SK-N-SH treated with all-trans-retinoic acid at 6 μM for 48 hours (cell line): ENCODE measurements at regions not wholly inside any gene's neighbourhood (a gene's known extent, or its start where the extent isn't known, plus 50 kb on each side); places are given as distances from the start of the nearest gene placed in this dataset.
"Not testable (repeated sequence)": the region's sequence is repeated elsewhere in the genome, so short reads cannot be mapped to it uniquely, and the experiment has no call there.

Experiments used
- ATAC-seq: fragments of 200-7000 bp; cut with Tn5 transposase; 3 replicates; pipeline ENCODE4 v1.9.1; 2020; ENCODE audit warnings: mild to moderate bottlenecking, moderate library complexity
- BACH2 ChIP-seq: fragments of 250-450 bp; sonication (Bioruptor Pico); IDR thresholded peaks from 2 replicates; pipeline ENCODE4 v1.9.0; 2021; ENCODE audit warnings: mild to moderate bottlenecking, borderline replicate concordance
- CREB5 ChIP-seq: fragments of 250-450 bp; sonication (Bioruptor Pico); IDR thresholded peaks from 2 replicates; pipeline ENCODE4 v1.5.1; 2020; ENCODE audit warnings: low read depth, mild to moderate bottlenecking, moderate library complexity
- CSDC2 ChIP-seq: fragments of 250-450 bp; sonication (Bioruptor Pico); IDR thresholded peaks from 2 replicates; pipeline ENCODE4 v1.5.0; 2020; ENCODE audit warnings: mild to moderate bottlenecking, moderate library complexity
- CSRNP3 ChIP-seq: fragments of 250-450 bp; sonication (Bioruptor Pico); IDR thresholded peaks from 2 replicates; pipeline ENCODE4 v1.5.1; 2021; ENCODE audit warnings: mild to moderate bottlenecking, moderate library complexity
- ESRRG ChIP-seq: fragments of 250-450 bp; sonication (Bioruptor Pico); IDR thresholded peaks from 2 replicates; pipeline ENCODE4 v1.6.1; 2021; ENCODE audit warnings: mild to moderate bottlenecking
- GLIS3 ChIP-seq: fragments of 250-450 bp; sonication (Bioruptor Pico); IDR thresholded peaks from 2 replicates; pipeline ENCODE4 v1.5.0; 2020; ENCODE audit warnings: mild to moderate bottlenecking, moderate library complexity
- ISL1 ChIP-seq: fragments of 250-450 bp; sonication (Bioruptor Pico); IDR thresholded peaks from 2 replicates; pipeline ENCODE4 v2.1.2; 2022; ENCODE audit warnings: mild to moderate bottlenecking, moderate library complexity
- PATZ1 ChIP-seq: fragments of 250-450 bp; sonication (Bioruptor Pico); IDR thresholded peaks from 2 replicates; pipeline ENCODE4 v1.8.0; 2020; ENCODE audit warnings: mild to moderate bottlenecking, moderate library complexity, borderline replicate concordance
- PPARA ChIP-seq: fragments of 250-450 bp; sonication (Bioruptor Pico); IDR thresholded peaks from 2 replicates; pipeline ENCODE4 v1.5.0; 2020; ENCODE audit warnings: mild to moderate bottlenecking, borderline replicate concordance
- RARB ChIP-seq: fragments of 250-450 bp; sonication (Bioruptor Pico); IDR thresholded peaks from 2 replicates; pipeline ENCODE4 v1.8.0; 2021; ENCODE audit warnings: mild to moderate bottlenecking, moderate library complexity
- SNAI2 ChIP-seq: fragments of 250-450 bp; sonication (Bioruptor Pico); IDR thresholded peaks from 2 replicates; pipeline ENCODE4 v1.5.0; 2020; ENCODE audit warnings: mild to moderate bottlenecking, moderate library complexity
- TCF4 ChIP-seq: fragments of 250-450 bp; sonication (Bioruptor Pico); IDR thresholded peaks from 2 replicates; pipeline ENCODE4 v1.8.0; 2021; ENCODE audit warnings: mild to moderate bottlenecking, moderate library complexity, borderline replicate concordance
- TOX ChIP-seq: fragments of 250-450 bp; sonication (Bioruptor Pico); IDR thresholded peaks from 2 replicates; pipeline ENCODE4 v1.8.0; 2021; ENCODE audit warnings: mild to moderate bottlenecking, moderate library complexity, borderline replicate concordance
- TSHZ2 ChIP-seq: fragments of 250-450 bp; sonication (Bioruptor Pico); IDR thresholded peaks from 2 replicates; pipeline ENCODE4 v1.5.0; 2020; ENCODE audit warnings: mild to moderate bottlenecking, moderate library complexity
- ZC3H10 ChIP-seq: fragments of 250-450 bp; sonication (Bioruptor Pico); IDR thresholded peaks from 2 replicates; pipeline ENCODE4 v1.5.1; 2021; ENCODE audit warnings: mild to moderate bottlenecking, moderate library complexity
- ZFP3 ChIP-seq: fragments of 250-450 bp; sonication (Bioruptor Pico); IDR thresholded peaks from 2 replicates; pipeline ENCODE4 v1.5.0; 2020; ENCODE audit warnings: mild to moderate bottlenecking, moderate library complexity
- ZFP30 ChIP-seq: fragments of 450-650 bp; formaldehyde crosslinking; IDR thresholded peaks from 2 replicates; pipeline ENCODE4 v1.5.0; 2022; ENCODE audit warnings: mild to moderate bottlenecking, moderate library complexity
- ZNF565 ChIP-seq: fragments of 450-650 bp; formaldehyde crosslinking; conservative IDR thresholded peaks from 2 replicates; pipeline ENCODE4 v1.5.0; 2020; ENCODE audit warnings: low read depth, mild to moderate bottlenecking, moderate library complexity
- ZNF70 ChIP-seq: fragments of 450-650 bp; formaldehyde crosslinking; IDR thresholded peaks from 2 replicates; pipeline ENCODE4 v1.5.0; 2020; ENCODE audit warnings: mild to moderate bottlenecking, moderate library complexity
- ZNF8 ChIP-seq: fragments of 450-650 bp; formaldehyde crosslinking; IDR thresholded peaks from 2 replicates; pipeline ENCODE4 v1.5.0; 2020; ENCODE audit warnings: mild to moderate bottlenecking, moderate library complexity

GRCh38 chr1:232713785-232714184 is 83.9 kb upstream of the SIPA1L2 start (continued):
- TF ChIP-seq ZNF70 (CRISPR knock-in tag) (no peak), RARB (no peak)

GRCh38 chr1:232715154-232715553 is 85.2 kb upstream of the SIPA1L2 start:
- ATAC-seq: no peak
- no peak for TF ChIP-seq TCF4 (CRISPR knock-in tag)
- no peak for TF ChIP-seq CSDC2 (CRISPR knock-in tag)
- no peak for TF ChIP-seq ZNF565 (CRISPR knock-in tag)
- no peak for TF ChIP-seq TOX
- TF ChIP-seq ZFP3 (CRISPR knock-in tag): no peak
- TF ChIP-seq PATZ1 (CRISPR knock-in tag): no peak

GRCh38 chr1:232717911-232718310 is 87.3 kb upstream of the MAP10 start:
- ATAC-seq: not testable (repeated sequence)

GRCh38 chr1:232718928-232719927 is 86.0 kb upstream of the MAP10 start:
- no peak for ATAC-seq

More at GRCh38 chr1:232718928-232719927, 86.0 kb upstream of the MAP10 start:
- TF ChIP-seq PATZ1 (CRISPR knock-in tag): no peak
- TF ChIP-seq ZFP3 (CRISPR knock-in tag): no peak
- TF ChIP-seq CREB5: no peak
- no peak for TF ChIP-seq ESRRG
- no peak for TF ChIP-seq TCF4 (CRISPR knock-in tag)
- no peak for TF ChIP-seq ZNF70 (CRISPR knock-in tag)
- no peak for TF ChIP-seq ISL1 (CRISPR knock-in tag)
- no peak for TF ChIP-seq ZC3H10 (CRISPR knock-in tag)
- TF ChIP-seq CSRNP3 (CRISPR knock-in tag): no peak
- TF ChIP-seq CSDC2 (CRISPR knock-in tag): no peak
- TF ChIP-seq RARB: no peak
- no peak for TF ChIP-seq TSHZ2 (CRISPR knock-in tag)
- no peak for TF ChIP-seq GLIS3 (CRISPR knock-in tag)
- no peak for TF ChIP-seq TOX
- no peak for TF ChIP-seq BACH2 (CRISPR knock-in tag)
- TF ChIP-seq ZNF8 (CRISPR knock-in tag): no peak
- no peak for TF ChIP-seq ZFP30
- TF ChIP-seq PPARA (CRISPR knock-in tag): no peak
- no peak for TF ChIP-seq SNAI2 (CRISPR knock-in tag)
